ENCODE measurements at regions not wholly inside any gene's neighbourhood (a gene's known extent, or its start where the extent isn't known, plus 50 kb on each side); places are given as distances from the start of the nearest gene placed in this dataset.

GRCh38 chr3:29203851-29204250, 77.0 kb upstream of the RBMS3 start:
- no peak for DNase-seq

- DNase-seq = no peak
These were observed 73.4 kb upstream of the RBMS3 start for GRCh38 chr3:29207427-29207826.

GRCh38 chr3:29212789-29213433, 68.0 kb upstream of the RBMS3 start:
- no peak for DNase-seq

- DNase-seq = no peak
These were observed 66.7 kb upstream of the RBMS3 start for GRCh38 chr3:29214009-29214658.

GRCh38 chr3:29215948-29216347, 64.9 kb upstream of the RBMS3 start:
- no peak for DNase-seq

- no peak for DNase-seq
These were observed 54.2 kb upstream of the RBMS3 start for GRCh38 chr3:29226706-29227105.

GRCh38 chr3:29227307-29227706, 53.6 kb upstream of the RBMS3 start:
- no peak for DNase-seq
